WERI-Rb-1 (cell line): ENCODE measurements at regions not wholly inside any gene's neighbourhood (a gene's known extent, or its start where the extent isn't known, plus 50 kb on each side); places are given as distances from the start of the nearest gene placed in this dataset.

ENCODE experiments used
- DNase-seq: peaks from one replicate; pipeline ENCODE4 v3.0.0-alpha.2; 2020
- H3K27ac ChIP-seq: fragments of 250-450 bp; sonication (Bioruptor Pico); 2 replicates; pipeline ENCODE4 v1.5.1; 2020; ENCODE audit warnings: mild to moderate bottlenecking, moderate library complexity
- H3K27me3 ChIP-seq: fragments of 250-450 bp; sonication (Bioruptor Pico); 2 replicates; pipeline ENCODE4 v1.5.1; 2021; ENCODE audit warnings: mild to moderate bottlenecking, low read depth, moderate library complexity; ENCODE audit not compliant: insufficient read depth, severe bottlenecking
- H3K36me3 ChIP-seq: fragments of 250-450 bp; sonication (Bioruptor Pico); 2 replicates; pipeline ENCODE4 v1.5.1; 2020; ENCODE audit warnings: mild to moderate bottlenecking, moderate library complexity
- H3K4me3 ChIP-seq: 2 replicates; pipeline ENCODE4 v1.5.1; 2011; ENCODE audit warnings: low read depth, mild to moderate bottlenecking, control low read depth, low read length
- H3K9me3 ChIP-seq: fragments of 250-450 bp; sonication (Bioruptor Pico); 2 replicates; pipeline ENCODE4 v1.5.1; 2021; ENCODE audit warnings: mild to moderate bottlenecking, moderate library complexity; ENCODE audit not compliant: severe bottlenecking
- TF ChIP-seq, protein P1 (sequence below): IDR thresholded peaks from 2 replicates; pipeline ENCODE4 v1.5.1; 2011; ENCODE audit warnings: low read depth, mild to moderate bottlenecking, control low read depth, inconsistent platforms, low read length

DNA sequence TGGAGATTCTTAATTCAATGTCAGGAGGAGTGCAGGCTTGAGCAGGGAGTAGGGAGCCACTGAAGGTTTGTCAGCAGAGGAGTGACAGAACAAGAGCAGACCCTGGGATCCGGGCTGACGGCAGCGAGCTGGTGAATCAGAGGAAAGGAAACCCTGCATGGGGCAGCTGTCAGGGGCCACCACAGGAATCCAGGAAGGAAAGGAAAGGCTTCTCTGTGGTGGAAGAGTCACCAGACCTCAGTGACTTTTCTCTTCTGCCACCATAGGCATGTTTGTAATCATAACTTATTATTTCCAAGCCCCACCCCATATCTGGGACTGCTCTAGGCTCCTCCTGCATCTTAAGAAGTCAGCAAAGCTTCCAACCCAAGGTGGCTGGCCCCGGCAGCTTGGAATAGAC is 150.9 kb downstream of the BCOR start:
- TF ChIP-seq, protein P1, sequence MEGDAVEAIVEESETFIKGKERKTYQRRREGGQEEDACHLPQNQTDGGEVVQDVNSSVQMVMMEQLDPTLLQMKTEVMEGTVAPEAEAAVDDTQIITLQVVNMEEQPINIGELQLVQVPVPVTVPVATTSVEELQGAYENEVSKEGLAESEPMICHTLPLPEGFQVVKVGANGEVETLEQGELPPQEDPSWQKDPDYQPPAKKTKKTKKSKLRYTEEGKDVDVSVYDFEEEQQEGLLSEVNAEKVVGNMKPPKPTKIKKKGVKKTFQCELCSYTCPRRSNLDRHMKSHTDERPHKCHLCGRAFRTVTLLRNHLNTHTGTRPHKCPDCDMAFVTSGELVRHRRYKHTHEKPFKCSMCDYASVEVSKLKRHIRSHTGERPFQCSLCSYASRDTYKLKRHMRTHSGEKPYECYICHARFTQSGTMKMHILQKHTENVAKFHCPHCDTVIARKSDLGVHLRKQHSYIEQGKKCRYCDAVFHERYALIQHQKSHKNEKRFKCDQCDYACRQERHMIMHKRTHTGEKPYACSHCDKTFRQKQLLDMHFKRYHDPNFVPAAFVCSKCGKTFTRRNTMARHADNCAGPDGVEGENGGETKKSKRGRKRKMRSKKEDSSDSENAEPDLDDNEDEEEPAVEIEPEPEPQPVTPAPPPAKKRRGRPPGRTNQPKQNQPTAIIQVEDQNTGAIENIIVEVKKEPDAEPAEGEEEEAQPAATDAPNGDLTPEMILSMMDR = no peak
- no peak for DNase-seq
- H3K4me3 ChIP-seq = no peak overlapping the region
- no peaks in the 10 kb centered on the region for H3K27me3 ChIP-seq
- H3K27ac ChIP-seq = no peak overlapping the region
- no peaks in the 10 kb centered on the region for H3K36me3 ChIP-seq
- H3K9me3 ChIP-seq = no peaks in the 10 kb centered on the region

DNA sequence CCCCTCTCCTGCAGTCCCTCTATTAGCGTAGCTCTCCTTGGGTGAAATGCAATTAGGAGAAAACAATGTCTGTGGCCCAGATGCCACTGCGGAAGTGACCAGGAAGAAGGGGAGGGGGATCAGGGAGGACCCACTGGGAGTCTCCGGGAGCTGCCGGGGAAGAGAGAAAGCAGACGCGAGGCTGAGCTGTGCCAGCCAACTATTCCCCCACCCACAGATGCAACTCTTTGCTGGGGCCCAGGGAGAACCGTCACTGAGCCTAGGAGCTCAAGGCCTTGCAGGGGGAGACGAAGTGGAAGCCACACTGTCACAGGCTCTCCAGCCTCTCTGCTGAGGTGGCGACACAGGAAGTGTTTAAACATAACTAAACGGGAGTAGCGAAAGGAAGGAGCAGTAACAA is 149.2 kb downstream of the BCOR start:
- Histone ChIP-seq H3K27ac (no peak overlapping the region), H3K9me3 (no peaks in the 10 kb centered on the region)
- TF ChIP-seq, protein P1 = no peak

DNA sequence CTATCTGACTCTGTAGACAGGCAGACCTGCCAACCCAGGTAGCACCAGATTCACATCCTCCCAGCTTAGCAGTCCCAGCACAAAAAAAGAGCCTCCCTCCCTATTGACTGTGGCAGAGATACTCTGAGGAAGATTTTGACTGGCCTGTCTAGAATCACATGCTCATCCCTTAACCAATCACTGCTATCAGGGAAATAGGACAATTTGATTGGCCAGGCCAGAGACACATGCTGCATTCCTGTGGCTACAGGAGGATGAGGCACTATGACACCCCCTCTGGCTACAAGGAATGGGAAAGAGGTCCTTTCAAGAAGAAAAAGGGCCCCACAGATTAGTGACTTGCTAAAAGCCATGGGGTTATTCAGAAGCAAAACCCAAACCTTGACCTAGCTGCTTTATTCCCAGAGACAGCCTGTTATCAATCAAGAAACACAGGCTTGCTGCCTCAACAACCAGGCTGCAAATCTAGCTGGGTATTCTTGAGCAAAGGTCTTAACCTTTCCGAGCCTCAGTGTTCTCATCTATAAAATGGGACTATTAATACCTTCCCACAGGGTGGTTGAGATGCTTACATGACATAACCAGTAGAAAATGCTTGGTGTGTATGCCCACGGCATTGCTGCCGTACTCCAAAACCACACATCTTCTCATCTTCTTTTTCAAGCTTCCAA is 147.6 kb downstream of the BCOR start:
- no peaks in the 10 kb centered on the region for H3K36me3 ChIP-seq
- H3K27me3 ChIP-seq = no peaks in the 10 kb centered on the region
- TF ChIP-seq, protein P1 = no peak
- no peak overlapping the region for H3K27ac ChIP-seq
- H3K4me3 ChIP-seq = no peak overlapping the region
- DNase-seq = no peak
- no peaks in the 10 kb centered on the region for H3K9me3 ChIP-seq

More for the DNA sequence above, 149.2 kb downstream of the BCOR start:
- Histone ChIP-seq H3K36me3 (no peaks in the 10 kb centered on the region), H3K4me3 (no peak overlapping the region), H3K27me3 (no peaks in the 10 kb centered on the region)
- no peak for DNase-seq

DNA sequence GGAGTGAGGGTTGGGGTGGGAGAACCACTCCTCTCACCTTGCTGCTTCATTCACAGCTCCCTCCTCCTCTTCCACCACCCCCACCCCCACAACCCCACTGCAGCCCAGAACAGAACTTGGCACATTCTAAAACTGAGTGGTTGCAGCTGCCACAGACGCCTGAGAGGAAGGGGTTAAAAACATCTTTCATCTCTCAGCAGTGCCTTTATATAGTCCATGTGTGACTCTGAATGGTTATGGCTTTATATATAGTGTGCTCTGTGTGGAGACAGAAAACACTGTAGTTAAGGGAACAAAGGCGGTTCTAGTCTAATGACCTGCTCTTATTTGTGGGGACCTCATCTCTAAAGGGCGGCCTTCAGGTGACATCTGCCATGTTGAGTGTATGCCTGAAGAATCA is 144.8 kb downstream of the BCOR start:
- no peak for DNase-seq
- no peak overlapping the region for H3K4me3 ChIP-seq
- TF ChIP-seq, protein P1 = no peak
- no peaks in the 10 kb centered on the region for H3K9me3 ChIP-seq
- no peaks in the 10 kb centered on the region for H3K36me3 ChIP-seq
- H3K27ac ChIP-seq = no peak overlapping the region
- H3K27me3 ChIP-seq = no peaks in the 10 kb centered on the region

DNA sequence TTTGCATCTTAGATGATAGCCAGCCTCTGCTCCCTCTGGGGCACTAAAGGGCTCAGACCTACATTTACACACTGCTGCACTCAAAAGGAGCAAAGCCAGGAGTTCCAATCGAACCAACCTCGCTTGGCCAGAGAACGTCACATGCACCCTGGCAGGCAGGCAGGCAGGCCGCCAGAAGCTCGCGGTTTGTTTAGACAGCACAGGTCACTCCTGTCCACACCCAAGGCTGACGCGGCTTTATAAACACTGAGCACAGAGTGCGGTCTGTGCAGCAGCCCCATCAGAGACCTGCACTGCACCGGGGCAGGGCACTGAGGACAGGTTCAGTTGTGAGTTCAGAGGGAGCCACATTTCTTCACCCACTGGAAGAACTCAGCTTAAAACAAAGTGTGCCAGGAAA is 143.9 kb downstream of the BCOR start:
- H3K9me3 ChIP-seq = no peaks in the 10 kb centered on the region
- H3K36me3 ChIP-seq = no peaks in the 10 kb centered on the region
- H3K27ac ChIP-seq = no peak overlapping the region
- no peaks in the 10 kb centered on the region for H3K27me3 ChIP-seq
- DNase-seq = no peak
- TF ChIP-seq, protein P1 = no peak
- H3K4me3 ChIP-seq = no peak overlapping the region

DNA sequence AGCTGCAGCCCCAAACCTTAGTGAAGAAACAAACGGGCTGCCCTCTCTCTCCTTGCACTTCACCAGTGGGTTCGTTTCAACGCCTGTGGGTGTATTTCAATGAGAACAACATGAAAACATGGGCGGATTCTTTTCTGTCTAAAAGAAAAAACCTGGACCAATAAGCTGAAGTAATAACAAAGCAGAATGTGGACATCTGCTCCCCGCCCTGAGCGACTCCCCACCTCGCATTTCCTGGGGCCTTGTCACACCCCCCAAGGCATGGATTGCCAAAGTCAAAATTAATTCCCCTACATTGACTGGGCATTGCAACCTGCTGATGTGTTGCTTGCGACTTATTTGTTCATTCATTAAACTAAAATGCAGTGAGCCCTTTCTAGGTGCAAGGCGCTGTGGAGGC is 142.9 kb downstream of the BCOR start:
- Histone ChIP-seq H3K4me3 (no peak overlapping the region), H3K27ac (peak overlapping the region; percentile 19), H3K9me3 (no peaks in the 10 kb centered on the region), H3K36me3 (no peaks in the 10 kb centered on the region), H3K27me3 (no peaks in the 10 kb centered on the region)
- DNase-seq = no peak
- TF ChIP-seq, protein P1 = no peak
